ENCODE measurements at regions not wholly inside any gene's neighbourhood (a gene's known extent, or its start where the extent isn't known, plus 50 kb on each side); places are given as distances from the start of the nearest gene placed in this dataset.

GRCh38 chr12:61530456-61530855 lies 729.7 kb upstream of the USP15 start:
- H3K56ac ChIP-seq (replicated peaks; ENCODE audit: insufficient read length, low read depth, low read length), result no peak overlapping the region
- no peaks in the 10 kb centered on the region for H3K27me3 ChIP-seq (replicated peaks in 1 of 4; ENCODE audit: control insufficient read depth in 3 of 4, extremely low read depth in 1 of 4, insufficient read depth in 3 of 4, low read length in 3 of 4)
- H3K23ac ChIP-seq (ENCODE audit: insufficient read length), result no peak overlapping the region
- H2BK120ac ChIP-seq (replicated peaks; ENCODE audit: low read depth, low read length), result no peak overlapping the region
- H2BK5ac ChIP-seq (ENCODE audit: low read depth, low read length), result no peak overlapping the region
- POLR2A ChIA-PET (ENCODE audit: partially characterized antibody), result no interaction called here
- FAIRE-seq, result no peak
- no peak overlapping the region for H2BK20ac ChIP-seq (ENCODE audit: low read length)
- H3K4ac ChIP-seq (replicated peaks; ENCODE audit: insufficient read length, low read depth, low read length), result no peak overlapping the region
- H4K8ac ChIP-seq (ENCODE audit: extremely low read depth, insufficient read depth, low read length), result no peak overlapping the region
- H3K9ac ChIP-seq (replicated peaks in 1 of 4; ENCODE audit: extremely low read depth in 1 of 4, low read depth in 3 of 4, low read length in 3 of 4), result no peak overlapping the region
- H3K23me2 ChIP-seq (ENCODE audit: low read depth, low read length), result no peaks in the 10 kb centered on the region
- no peak overlapping the region for H2AFZ ChIP-seq (ENCODE audit: low read length)
- no peak for DNase-seq (ENCODE audit: low read depth in 1 of 2, low spot score in 2 of 2)
- no peak overlapping the region for H3K27ac ChIP-seq (ENCODE audit: low read depth, low read length)
- no peak overlapping the region for H3K14ac ChIP-seq (ENCODE audit: insufficient read length)
- CTCF ChIA-PET (ENCODE audit: partially characterized antibody), result no interaction called here
- no peak overlapping the region for H3K18ac ChIP-seq (ENCODE audit: extremely low read depth, low read length)
- no peak overlapping the region for H2AK5ac ChIP-seq (ENCODE audit: low read depth, low read length)
- H3K9me3 ChIP-seq (ENCODE audit: insufficient read depth in 2 of 2, low read depth in 1 of 2, low read length in 1 of 2), result no peaks in the 10 kb centered on the region
- no peak for TF ChIP-seq CTBP2 (IDR thresholded peaks at IDR 0.05; ENCODE audit: borderline replicate concordance, insufficient read depth, insufficient read length, low read length)
- no peak overlapping the region for H4K5ac ChIP-seq (ENCODE audit: insufficient read length, low read depth, low read length)
- H3K4me3 ChIP-seq (ENCODE audit: extremely low read depth in 1 of 4, insufficient read depth in 2 of 4, low read depth in 3 of 4, low read length in 4 of 4), result no peak overlapping the region
- no peak overlapping the region for H3K4me2 ChIP-seq (ENCODE audit: insufficient read depth in 1 of 2, low read depth in 2 of 2, low read length in 2 of 2)
- H3K79me1 ChIP-seq (ENCODE audit: low read depth, low read length), result no peaks in the 10 kb centered on the region
- no peak overlapping the region for H2BK15ac ChIP-seq (ENCODE audit: low read length)
- no peaks in the 10 kb centered on the region for H3K79me2 ChIP-seq (ENCODE audit: control insufficient read depth in 1 of 2, insufficient read depth in 2 of 2, low read length in 2 of 2)
- no peak overlapping the region for H4K91ac ChIP-seq (replicated peaks; ENCODE audit: insufficient read length, low read length)
- H2BK12ac ChIP-seq (ENCODE audit: low read depth, low read length), result no peak overlapping the region
- no peaks in the 10 kb centered on the region for H3K4me1 ChIP-seq (replicated peaks in 1 of 4; ENCODE audit: control insufficient read depth in 3 of 4, insufficient read depth in 4 of 4, low read length in 3 of 4)
- H4K20me1 ChIP-seq (replicated peaks in 1 of 2; ENCODE audit: control insufficient read depth in 1 of 2, insufficient read depth in 2 of 2, low read length in 2 of 2), result no peaks in the 10 kb centered on the region
- H3K36me3 ChIP-seq (ENCODE audit: control insufficient read depth in 2 of 4, insufficient read depth in 4 of 4, low read length in 3 of 4), result no peaks in the 10 kb centered on the region
